Transverse colon (tissue), 4 donors: ENCODE measurements at regions not wholly inside any gene's neighbourhood (a gene's known extent, or its start where the extent isn't known, plus 50 kb on each side); places are given as distances from the start of the nearest gene placed in this dataset.
A peak's percentile ranks its signal among the peaks of the same experiment; 100 is the strongest.
"Not testable (repeated sequence)": the region's sequence is repeated elsewhere in the genome, so short reads cannot be mapped to it uniquely, and the experiment has no call there.

Experiments
- DNase-seq: peaks from one replicate; pipeline ENCODE4 v3.0.0-alpha.2; 2019
- H3K27ac ChIP-seq, 4 donors: fragments of 200-600 bp; sonication (generic); 2 replicates each; pipeline ENCODE4 v1.5.1; 2016 to 2018; ENCODE audit warnings: inconsistent platforms in 4 of 4
- H3K27me3 ChIP-seq: fragments of 200-600 bp; sonication (generic); 2 replicates; pipeline ENCODE4 v1.5.1; 2017; ENCODE audit warnings: inconsistent platforms
- H3K36me3 ChIP-seq, 4 donors: fragments of 200-600 bp; sonication (generic); 2 replicates each; pipeline ENCODE4 v1.5.1; 2017 to 2019; ENCODE audit warnings: inconsistent platforms in 4 of 4
- H3K4me1 ChIP-seq, 4 donors: fragments of 200-600 bp; sonication (generic); 2 replicates each; pipeline ENCODE4 v1.5.1; 2017 to 2020; ENCODE audit warnings: inconsistent platforms in 4 of 4
- H3K4me3 ChIP-seq, 4 donors: fragments of 200-600 bp; sonication (generic); 1 replicate in 1 of 4; 2 replicates in 3 of 4; pipeline versions ENCODE4 v1.5.1 to v1.6.1; 2017 to 2019; ENCODE audit warnings: inconsistent platforms in 4 of 4
- H3K9me3 ChIP-seq, 2 donors: fragments of 200-600 bp; sonication (generic); 2 replicates each; pipeline ENCODE4 v1.5.1; 2017 to 2019; ENCODE audit warnings: inconsistent platforms in 2 of 2
- CTCF ChIP-seq, 5 experiments: fragments of 200-600 bp in 3 of 5; fragments of 450-650 bp in 2 of 5; sonication (generic) in 3 of 5; IDR thresholded peaks; 1 replicate in 2 of 5; 2 replicates in 3 of 5; pipeline ENCODE4 v1.5.1; 2016 to 2017; ENCODE audit warnings: antibody characterized with exemption in 5 of 5, inconsistent platforms in 3 of 5, mild to moderate bottlenecking in 2 of 5, moderate library complexity in 1 of 5
- EP300 ChIP-seq: sonication (generic); formaldehyde crosslinking; IDR thresholded peaks from one replicate; pipeline ENCODE4 v1.6.1; 2017; ENCODE audit warnings: antibody characterized with exemption, low read depth
- POLR2A ChIP-seq: fragments of 450-650 bp; IDR thresholded peaks from one replicate; pipeline ENCODE4 v1.6.1; 2016; ENCODE audit warnings: antibody characterized with exemption, mild to moderate bottlenecking, moderate library complexity
- POLR2AphosphoS5 ChIP-seq, 3 donors: sonication (generic); formaldehyde crosslinking; IDR thresholded peaks; one replicate each; pipeline ENCODE4 v1.6.1; 2016; ENCODE audit warnings: antibody characterized with exemption in 3 of 3
- WGBS, 2 donors: methylation state at CpG; one replicate each; pipeline ENCODE4 v1.1.5; 2018; ENCODE audit warnings: low coverage in 1 of 2; 5-methylcytosine and 5-hydroxymethylcytosine counted together
- in situ Hi-C, 4 donors: fragments of 200-750 bp; cut with MboI; loops; one replicate each; pipeline versions ENCODE4 v1.15.0 to v1.15.1; 2017; ENCODE audit warnings: low sequenced_read_pairs in 3 of 4, low pct_ligation_motif_present in 1 of 4, low pct_unique_long_range_greater_than_20kb in 1 of 4
- intact Hi-C: fragments of 100-400 bp; cut with DNase I; formaldehyde crosslinking; loops from one replicate; pipeline ENCODE4 v1.15.1; 2023; ENCODE audit warnings: low total_unique reads

GRCh38 chr12:114529966-114530365 is 124.0 kb upstream of the TBX5 start:
- WGBS, 2 donors, result 60 to 83% methylated on average over 2 of the region's 2 CpGs
- Histone ChIP-seq H3K36me3 (no peaks in the 10 kb centered on the region), H3K27ac (no peak overlapping the region), H3K4me3 (no peak overlapping the region), H3K27me3 (peaks cover 5% of the 10 kb centered on the region), H3K9me3 (no peaks in the 10 kb centered on the region), H3K4me1 (no peaks in the 10 kb centered on the region)
- intact Hi-C loops (no loop called here), in situ Hi-C loops (no loop called here)
- TF ChIP-seq CTCF (IDR thresholded peaks at IDR 0.05), result no peak
- no peak for DNase-seq

- 42 to 57% methylated on average over 3 of the region's 3 CpGs for WGBS, 2 donors
- in situ Hi-C loops, result no loop called here
Measured at GRCh38 chr12:114528766-114529165, 122.8 kb upstream of the TBX5 start.

GRCh38 chr12:114521160-114521559 is 115.2 kb upstream of the TBX5 start:
- intact Hi-C loops, H3K27me3 ChIP-seq, H3K4me3 ChIP-seq, H3K9me3 ChIP-seq, H3K27ac ChIP-seq, H3K4me1 ChIP-seq, H3K36me3 ChIP-seq, DNase-seq: not testable (repeated sequence)
- in situ Hi-C loops, result loop anchor here in 1 of 4 donors (25.0 kb wide), 1 partner anchor 534 kb away; no protein-coding TSS in a partner anchor
- WGBS, 2 donors, result 83% methylated on average over 2 of the region's 2 CpGs; no CpG with 5 or more reads in 1 of the 2 donors

More at GRCh38 chr12:114528766-114529165, 122.8 kb upstream of the TBX5 start:
- no peaks in the 10 kb centered on the region for H3K4me1 ChIP-seq
- intact Hi-C loops, result no loop called here
- H3K27ac ChIP-seq, result no peak overlapping the region
- H3K27me3 ChIP-seq, result peaks cover 5% of the 10 kb centered on the region
- no peaks in the 10 kb centered on the region for H3K36me3 ChIP-seq
- DNase-seq, result no peak
- no peak overlapping the region for H3K4me3 ChIP-seq
- no peaks in the 10 kb centered on the region for H3K9me3 ChIP-seq
- no peak for TF ChIP-seq POLR2A

GRCh38 chr12:114512351-114512750 is 106.4 kb upstream of the TBX5 start:
- Histone ChIP-seq H3K27ac (no peak overlapping the region), H3K36me3 (no peaks in the 10 kb centered on the region), H3K4me1 (no peaks in the 10 kb centered on the region), H3K27me3 (peaks cover 7% of the 10 kb centered on the region), H3K4me3 (no peak overlapping the region), H3K9me3 (no peaks in the 10 kb centered on the region)
- TF ChIP-seq CTCF (IDR thresholded peaks at IDR 0.05) (no peak), EP300 (no peak), POLR2AphosphoS5 (IDR thresholded peaks at IDR 0.05) (no peak), POLR2A (no peak)
- intact Hi-C loops (no loop called here), in situ Hi-C loops (loop anchor here in 3 of 4 donors (5.0 to 25.0 kb wide), 3 partner anchors 525 to 530 kb away; no protein-coding TSS in a partner anchor)
- WGBS, 2 donors, result 29% methylated on average over 3 of the region's 3 CpGs; no CpG with 5 or more reads in 1 of the 2 donors
- DNase-seq, result no peak

GRCh38 chr12:114508529-114509129 is 102.7 kb upstream of the TBX5 start:
- Histone ChIP-seq H3K27ac (no peak overlapping the region), H3K4me1 (no peaks in the 10 kb centered on the region), H3K27me3 (peaks cover 27% of the 10 kb centered on the region), H3K9me3 (no peaks in the 10 kb centered on the region), H3K4me3 (no peak overlapping the region), H3K36me3 (no peaks in the 10 kb centered on the region)
- intact Hi-C loops, result loop anchor here (5.0 kb wide), 1 partner anchor 531 kb away; no protein-coding TSS in a partner anchor
- in situ Hi-C loops, result loop anchor here in 2 of 4 donors (5.0 to 25.0 kb wide), 2 partner anchors 521 to 531 kb away; no protein-coding TSS in a partner anchor
- 34 to 50% methylated on average over 6 to 8 of the region's 8 CpGs for WGBS, 2 donors
- DNase-seq, result peak; percentile 65
- TF ChIP-seq CTCF (IDR thresholded peaks at IDR 0.05) (peak; percentile 59 to 73 (median 64)), POLR2AphosphoS5 (IDR thresholded peaks at IDR 0.05) (no peak)
